H1 (cell line): ENCODE measurements at regions not wholly inside any gene's neighbourhood (a gene's known extent, or its start where the extent isn't known, plus 50 kb on each side); places are given as distances from the start of the nearest gene placed in this dataset.

Experiments
- EP300 ChIP-seq, 2 experiments: IDR thresholded peaks; 1 replicate in 1 of 2; 2 replicates in 1 of 2; pipeline ENCODE4 v1.6.1; 2011 to 2012; ENCODE audit warnings: low read depth in 2 of 2, low read length in 2 of 2, mild to moderate bottlenecking in 2 of 2, borderline replicate concordance in 1 of 2, inconsistent platforms in 1 of 2, moderate library complexity in 1 of 2
- EZH2 ChIP-seq: fragments of 200-600 bp; sonication (generic); IDR thresholded peaks from 2 replicates; pipeline ENCODE4 v1.7.1; 2012; ENCODE audit warnings: low read depth, mild to moderate bottlenecking, moderate library complexity, low read length, inconsistent platforms; ENCODE audit not compliant: severe bottlenecking
- JUND ChIP-seq: IDR thresholded peaks from 2 replicates; pipeline ENCODE4 v1.6.1; 2011; ENCODE audit warnings: mild to moderate bottlenecking, improper control_type of control experiment, low read length
- NRF1 ChIP-seq: IDR thresholded peaks from 2 replicates; pipeline ENCODE4 v1.6.1; 2011; ENCODE audit warnings: mild to moderate bottlenecking, low read depth, low read length, improper control_type of control experiment
- POLR2A ChIP-seq, 2 experiments: IDR thresholded peaks; 1 replicate in 1 of 2; 2 replicates in 1 of 2; pipeline ENCODE4 v1.6.1; 2011; ENCODE audit warnings: low read depth in 2 of 2, low read length in 2 of 2, mild to moderate bottlenecking in 2 of 2; ENCODE audit errors: control extremely low read depth in 1 of 2
- RNF2 ChIP-seq: fragments of 200-900, 300-1000 bp; sonication (generic); IDR thresholded peaks from 2 replicates; pipeline ENCODE4 v1.7.1; 2016; ENCODE audit warnings: borderline replicate concordance, low read depth, mild to moderate bottlenecking, antibody characterized with exemption, low read length; ENCODE audit not compliant: poor library complexity, severe bottlenecking; ENCODE audit errors: missing control alignments
- TBP ChIP-seq: IDR thresholded peaks from 2 replicates; pipeline ENCODE4 v1.6.1; 2011; ENCODE audit warnings: low read depth, low read length, improper control_type of control experiment
- YY1 ChIP-seq: IDR thresholded peaks from 2 replicates; pipeline ENCODE4 v1.6.1; 2011; ENCODE audit warnings: low read depth, mild to moderate bottlenecking, low read length
- ZNF274 ChIP-seq: IDR thresholded peaks from 2 replicates; pipeline ENCODE4 v1.7.0; 2012; ENCODE audit warnings: low read length, borderline replicate concordance; ENCODE audit errors: extremely low read depth
- TF ChIP-seq, protein P1 (sequence below), 3 experiments: IDR thresholded peaks; 1 replicate in 2 of 3; 2 replicates in 1 of 3; pipeline versions ENCODE4 v1.5.1 to v1.6.1; 2011; ENCODE audit warnings: low read length in 3 of 3, mild to moderate bottlenecking in 3 of 3, inconsistent platforms in 2 of 3, low read depth in 1 of 3, moderate library complexity in 1 of 3; ENCODE audit not compliant: insufficient read depth in 1 of 3; ENCODE audit errors: control extremely low read depth in 1 of 3
- TF ChIP-seq, protein P2 (sequence below): IDR thresholded peaks from 2 replicates; pipeline ENCODE4 v1.6.1; 2011; ENCODE audit warnings: low read depth, mild to moderate bottlenecking, low read length; ENCODE audit not compliant: insufficient read depth
- TF ChIP-seq, protein P3 (sequence below): IDR thresholded peaks from 2 replicates; pipeline ENCODE4 v1.6.1; 2011; ENCODE audit warnings: low read length, improper control_type of control experiment

DNA sequence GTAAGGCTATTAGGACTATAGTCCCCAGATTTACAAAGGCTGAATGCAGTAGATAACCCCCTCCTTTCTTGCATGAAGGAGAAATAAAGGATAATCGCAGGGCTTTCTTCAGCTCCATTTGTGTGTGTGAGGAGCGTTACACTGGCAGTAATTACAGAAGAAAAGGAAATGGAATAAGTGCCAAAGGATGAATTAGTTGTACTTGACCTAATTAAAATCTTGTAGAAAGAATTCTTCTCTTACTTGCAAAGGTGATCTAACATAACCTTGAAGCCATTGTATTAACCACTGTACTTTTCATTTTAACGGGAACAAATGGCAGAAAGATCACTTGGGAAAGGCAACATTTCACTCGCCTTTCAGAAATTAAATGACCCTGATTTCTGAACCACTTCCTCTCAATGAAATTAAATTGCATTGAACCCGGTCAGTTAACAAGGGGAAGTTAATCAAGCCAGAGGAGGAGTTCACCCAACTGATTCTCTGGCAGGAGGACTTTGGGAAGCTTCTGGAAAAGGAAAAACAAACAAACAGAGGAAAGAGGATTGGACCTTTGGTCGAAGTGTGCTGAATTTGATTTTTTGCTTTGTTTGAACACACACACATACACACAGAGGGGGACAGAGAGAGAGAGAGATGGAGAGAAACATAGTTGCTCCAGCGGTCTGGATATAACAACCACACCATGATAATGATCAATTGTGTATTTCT lies 90.6 kb downstream of the GP2 start:
- TF ChIP-seq, protein P1, sequence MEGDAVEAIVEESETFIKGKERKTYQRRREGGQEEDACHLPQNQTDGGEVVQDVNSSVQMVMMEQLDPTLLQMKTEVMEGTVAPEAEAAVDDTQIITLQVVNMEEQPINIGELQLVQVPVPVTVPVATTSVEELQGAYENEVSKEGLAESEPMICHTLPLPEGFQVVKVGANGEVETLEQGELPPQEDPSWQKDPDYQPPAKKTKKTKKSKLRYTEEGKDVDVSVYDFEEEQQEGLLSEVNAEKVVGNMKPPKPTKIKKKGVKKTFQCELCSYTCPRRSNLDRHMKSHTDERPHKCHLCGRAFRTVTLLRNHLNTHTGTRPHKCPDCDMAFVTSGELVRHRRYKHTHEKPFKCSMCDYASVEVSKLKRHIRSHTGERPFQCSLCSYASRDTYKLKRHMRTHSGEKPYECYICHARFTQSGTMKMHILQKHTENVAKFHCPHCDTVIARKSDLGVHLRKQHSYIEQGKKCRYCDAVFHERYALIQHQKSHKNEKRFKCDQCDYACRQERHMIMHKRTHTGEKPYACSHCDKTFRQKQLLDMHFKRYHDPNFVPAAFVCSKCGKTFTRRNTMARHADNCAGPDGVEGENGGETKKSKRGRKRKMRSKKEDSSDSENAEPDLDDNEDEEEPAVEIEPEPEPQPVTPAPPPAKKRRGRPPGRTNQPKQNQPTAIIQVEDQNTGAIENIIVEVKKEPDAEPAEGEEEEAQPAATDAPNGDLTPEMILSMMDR (IDR thresholded peaks at IDR 0.05; ENCODE audit: control extremely low read depth in 1 of 3, insufficient read depth in 1 of 3, low read depth in 1 of 3, low read length in 3 of 3) = no peak
- TF ChIP-seq NRF1 = no peak
- no peak for TF ChIP-seq TBP
- no peak for TF ChIP-seq POLR2A (IDR thresholded peaks at IDR 0.05; ENCODE audit: control extremely low read depth in 1 of 2, low read depth in 2 of 2, low read length in 2 of 2)
- TF ChIP-seq, protein P2, sequence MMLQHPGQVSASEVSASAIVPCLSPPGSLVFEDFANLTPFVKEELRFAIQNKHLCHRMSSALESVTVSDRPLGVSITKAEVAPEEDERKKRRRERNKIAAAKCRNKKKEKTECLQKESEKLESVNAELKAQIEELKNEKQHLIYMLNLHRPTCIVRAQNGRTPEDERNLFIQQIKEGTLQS = no peak
- TF ChIP-seq, protein P3, sequence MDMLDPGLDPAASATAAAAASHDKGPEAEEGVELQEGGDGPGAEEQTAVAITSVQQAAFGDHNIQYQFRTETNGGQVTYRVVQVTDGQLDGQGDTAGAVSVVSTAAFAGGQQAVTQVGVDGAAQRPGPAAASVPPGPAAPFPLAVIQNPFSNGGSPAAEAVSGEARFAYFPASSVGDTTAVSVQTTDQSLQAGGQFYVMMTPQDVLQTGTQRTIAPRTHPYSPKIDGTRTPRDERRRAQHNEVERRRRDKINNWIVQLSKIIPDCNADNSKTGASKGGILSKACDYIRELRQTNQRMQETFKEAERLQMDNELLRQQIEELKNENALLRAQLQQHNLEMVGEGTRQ = no peak
- TF ChIP-seq YY1 = no peak
- TF ChIP-seq JUND = no peak
- TF ChIP-seq ZNF274 = no peak
- TF ChIP-seq EZH2 = no peak
- no peak for TF ChIP-seq RNF2
- no peak for TF ChIP-seq EP300 (IDR thresholded peaks at IDR 0.05; ENCODE audit: borderline replicate concordance in 1 of 2, low read depth in 2 of 2, low read length in 2 of 2)
